Mesenchymal stem cell (in vitro differentiated cells and primary cell): ENCODE measurements at regions not wholly inside any gene's neighbourhood (a gene's known extent, or its start where the extent isn't known, plus 50 kb on each side); places are given as distances from the start of the nearest gene placed in this dataset.

Experiments
- DNase-seq: peaks from one replicate; pipeline ENCODE4 v3.0.0-alpha.2; 2013
- H2AFZ ChIP-seq: one replicate; pipeline ENCODE4 v1.6.1; 2013; ENCODE audit warnings: low read depth, mild to moderate bottlenecking, control low read depth, inconsistent platforms, low read length, moderate library complexity
- H2AK5ac ChIP-seq: 2 replicates; pipeline ENCODE4 v1.6.1; 2013; ENCODE audit warnings: low read length, moderate library complexity, mild to moderate bottlenecking, inconsistent platforms; ENCODE audit not compliant: severe bottlenecking
- H2BK120ac ChIP-seq: one replicate; pipeline ENCODE4 v1.6.1; 2013; ENCODE audit warnings: low read depth, mild to moderate bottlenecking, inconsistent platforms, low read length, moderate library complexity
- H2BK12ac ChIP-seq, 2 experiments: one replicate each; pipeline ENCODE4 v1.6.1; 2013; ENCODE audit warnings: inconsistent platforms in 2 of 2, low read length in 2 of 2, mild to moderate bottlenecking in 2 of 2, moderate library complexity in 2 of 2, control low read depth in 1 of 2
- H2BK15ac ChIP-seq: one replicate; pipeline ENCODE4 v1.6.1; 2013; ENCODE audit warnings: mild to moderate bottlenecking, low read depth, inconsistent platforms; ENCODE audit not compliant: poor library complexity, severe bottlenecking
- H2BK5ac ChIP-seq: 2 replicates; pipeline ENCODE4 v1.6.1; 2013; ENCODE audit warnings: low read depth, mild to moderate bottlenecking, low read length, control low read depth, inconsistent platforms; ENCODE audit not compliant: poor library complexity, severe bottlenecking
- H3K14ac ChIP-seq, 2 experiments: one replicate each; pipeline ENCODE4 v1.6.1; 2013; ENCODE audit warnings: inconsistent platforms in 2 of 2, low read length in 2 of 2, control low read depth in 1 of 2, mild to moderate bottlenecking in 1 of 2, moderate library complexity in 1 of 2
- H3K18ac ChIP-seq, 2 experiments: one replicate each; pipeline ENCODE4 v1.6.1; 2013; ENCODE audit warnings: inconsistent platforms in 2 of 2, low read length in 2 of 2, control low read depth in 1 of 2, low read depth in 1 of 2, mild to moderate bottlenecking in 1 of 2
- H3K23ac ChIP-seq, 2 experiments: one replicate each; pipeline ENCODE4 v1.6.1; 2013; ENCODE audit warnings: inconsistent platforms in 2 of 2, low read length in 2 of 2, mild to moderate bottlenecking in 2 of 2, moderate library complexity in 2 of 2, control low read depth in 1 of 2
- H3K27ac ChIP-seq: 2 replicates; pipeline ENCODE4 v1.5.1; 2013; ENCODE audit warnings: mild to moderate bottlenecking, moderate library complexity, low read length, control low read depth, inconsistent platforms; ENCODE audit not compliant: poor library complexity, severe bottlenecking
- H3K27me3 ChIP-seq, 2 experiments: 2 replicates each; pipeline versions ENCODE4 v1.6.1 to v1.7.0; 2013; ENCODE audit warnings: low read length in 2 of 2, mild to moderate bottlenecking in 2 of 2, moderate library complexity in 2 of 2, control low read depth in 1 of 2, inconsistent platforms in 1 of 2; ENCODE audit not compliant: control insufficient read depth in 1 of 2, insufficient read depth in 1 of 2
- H3K36me3 ChIP-seq, 2 experiments: 2 replicates each; pipeline versions ENCODE4 v1.6.1 to v1.7.0; 2013; ENCODE audit warnings: low read length in 2 of 2, control low read depth in 1 of 2, inconsistent platforms in 1 of 2, low read depth in 1 of 2, mild to moderate bottlenecking in 1 of 2; ENCODE audit not compliant: insufficient read depth in 2 of 2, control insufficient read depth in 1 of 2
- H3K4ac ChIP-seq, 2 experiments: one replicate each; pipeline ENCODE4 v1.6.1; 2013; ENCODE audit warnings: inconsistent platforms in 2 of 2, low read length in 2 of 2, mild to moderate bottlenecking in 2 of 2, moderate library complexity in 2 of 2, control low read depth in 1 of 2, low read depth in 1 of 2
- H3K4me1 ChIP-seq: 2 replicates; pipeline ENCODE4 v1.6.1; 2013; ENCODE audit warnings: low read depth, low read length, control low read depth; ENCODE audit not compliant: control insufficient read depth, insufficient read depth
- H3K4me2 ChIP-seq: 2 replicates; pipeline ENCODE4 v1.6.1; 2013; ENCODE audit warnings: low read length, mild to moderate bottlenecking, inconsistent platforms; ENCODE audit not compliant: poor library complexity, severe bottlenecking
- H3K4me3 ChIP-seq, 2 experiments: 2 replicates each; pipeline versions ENCODE4 v1.5.1 to v1.7.0; 2013; ENCODE audit warnings: low read length in 2 of 2, mild to moderate bottlenecking in 2 of 2, control low read depth in 1 of 2, low read depth in 1 of 2; ENCODE audit not compliant: insufficient read depth in 1 of 2
- H3K79me1 ChIP-seq: replicated peaks from 2 replicates; pipeline ENCODE4 v1.6.1; 2013; ENCODE audit warnings: mild to moderate bottlenecking, control low read depth, low read length, inconsistent platforms; ENCODE audit not compliant: poor library complexity, severe bottlenecking
- H3K9ac ChIP-seq: 2 replicates; pipeline ENCODE4 v1.7.0; 2013; ENCODE audit warnings: mild to moderate bottlenecking, low read length, moderate library complexity
- H3K9me3 ChIP-seq: 2 replicates; pipeline ENCODE4 v1.7.0; 2013; ENCODE audit warnings: mild to moderate bottlenecking, low read length; ENCODE audit not compliant: control insufficient read depth
- H4K8ac ChIP-seq: one replicate; pipeline ENCODE4 v1.6.1; 2013; ENCODE audit warnings: inconsistent platforms, mild to moderate bottlenecking, low read length, moderate library complexity
- H4K91ac ChIP-seq: one replicate; pipeline ENCODE4 v1.6.1; 2013; ENCODE audit warnings: mild to moderate bottlenecking, low read length, inconsistent platforms
- WGBS: methylation state at CpG from one replicate; pipeline ENCODE4 v1.1.7; 2013; ENCODE audit warnings: mixed read lengths; 5-methylcytosine and 5-hydroxymethylcytosine counted together

DNA sequence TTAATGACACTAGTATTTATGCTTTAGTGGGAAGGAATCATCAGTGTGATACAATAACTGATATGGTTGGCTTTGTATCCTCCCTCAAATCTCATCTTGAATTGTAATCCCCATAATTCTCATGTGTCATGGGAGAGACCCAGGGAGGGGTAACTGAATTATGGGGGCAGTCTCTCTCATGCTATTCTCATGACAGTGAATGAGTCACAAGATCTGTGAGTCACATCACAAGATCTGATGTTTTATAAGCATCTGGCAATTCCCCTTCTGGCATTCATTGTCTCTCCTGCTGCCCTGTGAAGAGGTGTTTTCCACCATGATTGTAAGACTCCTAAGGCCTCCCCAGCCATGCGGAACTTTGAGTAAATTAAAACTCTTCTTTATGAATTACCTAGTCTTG lies 1760.3 kb downstream of the NCAM2 start:
- no peak overlapping the region for H3K9ac ChIP-seq
- H2AFZ ChIP-seq: no peak overlapping the region
- no CpG with 5 or more reads among the region's 1 CpG for WGBS

DNA sequence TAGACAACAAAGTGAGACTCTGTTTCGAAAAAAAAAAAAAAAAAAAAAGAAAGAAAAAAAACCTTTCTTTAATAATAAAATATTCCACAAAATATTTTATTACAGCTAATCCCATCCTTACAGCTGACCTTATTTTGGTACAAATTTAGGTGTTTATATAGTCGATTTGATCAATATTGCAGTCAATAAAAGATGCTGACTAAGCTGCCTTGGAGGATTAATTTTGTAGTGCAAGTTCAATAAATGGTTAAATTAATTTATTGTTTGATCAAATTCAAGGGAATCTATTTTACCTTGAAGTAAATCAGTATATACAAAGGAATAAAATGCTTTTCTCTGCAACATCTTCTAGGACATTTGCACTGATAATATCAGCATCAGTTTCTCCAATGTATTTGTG lies 1764.3 kb downstream of the NCAM2 start:
- Histone ChIP-seq H3K4ac (no peak overlapping the region), H3K4me1 (no peaks in the 10 kb centered on the region), H2AFZ (no peak overlapping the region), H3K14ac (no peak overlapping the region), H2BK15ac (no peak overlapping the region), H2AK5ac (no peak overlapping the region), H2BK12ac (no peak overlapping the region), H4K91ac (no peak overlapping the region), H3K23ac (no peak overlapping the region), H3K4me2 (no peak overlapping the region), H3K79me1 (no peaks in the 10 kb centered on the region), H3K9me3 (peaks cover 6% of the 10 kb centered on the region), H3K9ac (no peak overlapping the region), H4K8ac (no peak overlapping the region), H3K18ac (no peak overlapping the region), H3K27me3 (no peaks in the 10 kb centered on the region), H3K36me3 (no peaks in the 10 kb centered on the region), H2BK5ac (no peak overlapping the region), H3K4me3 (no peak overlapping the region), H3K27ac (no peak overlapping the region), H2BK120ac (no peak overlapping the region)
- no peak for DNase-seq
- WGBS: no CpG with 5 or more reads among the region's 2 CpGs

More for the DNA sequence above, 1760.3 kb downstream of the NCAM2 start:
- no peak overlapping the region for H3K4me3 ChIP-seq
- H4K8ac ChIP-seq: no peak overlapping the region
- no peak overlapping the region for H3K4me2 ChIP-seq
- H3K18ac ChIP-seq: no peak overlapping the region
- H3K9me3 ChIP-seq: no peaks in the 10 kb centered on the region
- H3K4me1 ChIP-seq: no peaks in the 10 kb centered on the region
- no peak overlapping the region for H2AK5ac ChIP-seq
- H3K23ac ChIP-seq: no peak overlapping the region
- no peak overlapping the region for H4K91ac ChIP-seq
- no peaks in the 10 kb centered on the region for H3K27me3 ChIP-seq
- no peak overlapping the region for H3K14ac ChIP-seq
- no peaks in the 10 kb centered on the region for H3K36me3 ChIP-seq
- no peak for DNase-seq
- H2BK15ac ChIP-seq: no peak overlapping the region
- no peak overlapping the region for H2BK5ac ChIP-seq
- no peak overlapping the region for H2BK12ac ChIP-seq
- H3K4ac ChIP-seq: no peak overlapping the region
- no peak overlapping the region for H3K27ac ChIP-seq
- H3K79me1 ChIP-seq: no peaks in the 10 kb centered on the region
- no peak overlapping the region for H2BK120ac ChIP-seq

DNA sequence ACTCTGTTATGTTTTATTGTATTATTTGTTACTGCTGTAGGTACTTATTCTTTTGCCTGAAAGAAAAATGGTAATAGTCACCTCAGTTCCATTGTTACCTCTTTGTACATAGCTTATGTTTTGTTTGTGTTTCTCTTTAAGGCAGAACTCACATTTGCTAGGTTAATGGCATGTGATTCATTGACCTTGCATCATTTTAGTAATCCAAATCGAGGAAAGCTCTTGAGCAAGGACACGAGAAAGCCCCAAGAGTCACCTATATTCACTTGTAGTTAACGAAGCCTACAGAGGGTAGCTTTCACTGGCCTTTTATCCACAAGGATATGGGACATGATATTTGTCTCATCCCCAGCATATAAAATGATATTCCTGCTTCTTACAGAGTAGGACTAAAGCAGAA lies 1765.2 kb downstream of the NCAM2 start:
- H4K8ac ChIP-seq: no peak overlapping the region
- H3K79me1 ChIP-seq: no peaks in the 10 kb centered on the region
- H3K14ac ChIP-seq: no peak overlapping the region
- H4K91ac ChIP-seq: no peak overlapping the region
- no peak overlapping the region for H3K23ac ChIP-seq
- peaks cover 6% of the 10 kb centered on the region for H3K9me3 ChIP-seq
- no peak overlapping the region for H3K9ac ChIP-seq
- no peak overlapping the region for H3K27ac ChIP-seq
- H3K18ac ChIP-seq: no peak overlapping the region
- no peak overlapping the region for H2BK5ac ChIP-seq
- no peaks in the 10 kb centered on the region for H3K36me3 ChIP-seq
- H2BK15ac ChIP-seq: no peak overlapping the region
- no peak overlapping the region for H2AK5ac ChIP-seq
- no peak overlapping the region for H2BK120ac ChIP-seq
- H3K4me3 ChIP-seq: no peak overlapping the region
- no peak overlapping the region for H2BK12ac ChIP-seq
- H3K4me1 ChIP-seq: no peaks in the 10 kb centered on the region
- no peak overlapping the region for H3K4me2 ChIP-seq
- 52% methylated on average over 2 of the region's 3 CpGs for WGBS
- no peak overlapping the region for H2AFZ ChIP-seq
- no peak for DNase-seq
- no peaks in the 10 kb centered on the region for H3K27me3 ChIP-seq
- no peak overlapping the region for H3K4ac ChIP-seq

DNA sequence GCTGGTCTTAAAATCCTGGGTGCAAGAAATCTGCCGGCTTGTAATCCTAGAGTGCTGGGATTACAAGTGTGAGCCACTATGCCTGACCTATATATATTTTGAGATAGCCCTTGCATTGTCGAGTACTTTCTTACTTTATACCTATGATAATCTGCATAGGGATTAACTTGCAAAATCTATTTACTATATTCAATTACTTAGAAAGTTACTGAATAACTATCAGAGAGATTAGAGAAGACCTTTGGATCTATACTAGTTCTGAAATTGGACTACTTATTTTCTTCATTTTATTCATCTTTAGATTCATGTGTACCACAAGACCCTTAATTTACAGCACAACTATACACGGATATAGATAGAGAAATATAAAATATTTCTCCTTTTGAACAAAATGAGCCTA lies 1766.0 kb downstream of the NCAM2 start:
- Histone ChIP-seq H3K36me3 (no peaks in the 10 kb centered on the region), H3K9ac (no peak overlapping the region), H3K4ac (no peak overlapping the region), H3K9me3 (peaks cover 6% of the 10 kb centered on the region), H2AK5ac (no peak overlapping the region), H3K27ac (no peak overlapping the region), H3K14ac (no peak overlapping the region), H3K18ac (no peak overlapping the region), H2BK12ac (no peak overlapping the region), H2BK5ac (no peak overlapping the region), H3K4me3 (no peak overlapping the region), H3K79me1 (no peaks in the 10 kb centered on the region), H4K8ac (no peak overlapping the region), H2BK120ac (no peak overlapping the region), H4K91ac (no peak overlapping the region), H2AFZ (no peak overlapping the region), H3K23ac (no peak overlapping the region), H3K4me1 (no peaks in the 10 kb centered on the region), H3K4me2 (no peak overlapping the region), H3K27me3 (no peaks in the 10 kb centered on the region), H2BK15ac (no peak overlapping the region)
- 22% methylated on average over 1 of the region's 3 CpGs for WGBS
- no peak for DNase-seq
